Keratinocyte (primary cell): ENCODE measurements at regions not wholly inside any gene's neighbourhood (a gene's known extent, or its start where the extent isn't known, plus 50 kb on each side); places are given as distances from the start of the nearest gene placed in this dataset.

Source experiments
- CTCF ChIP-seq, 3 experiments: IDR thresholded peaks in 1 of 3; conservative IDR thresholded peaks in 1 of 3; optimal IDR thresholded peaks in 1 of 3; 2 replicates in 2 of 3; 3 replicates in 1 of 3; pipeline versions ENCODE3 to v1.5.1; 2011; ENCODE audit warnings: low read length in 3 of 3, mild to moderate bottlenecking in 3 of 3, moderate library complexity in 2 of 3, control low read depth in 1 of 3, inconsistent platforms in 1 of 3; ENCODE audit not compliant: insufficient read depth in 2 of 3; ENCODE audit errors: extremely low read depth in 1 of 3
- EZH2 ChIP-seq: IDR thresholded peaks from one replicate; pipeline ENCODE4 v1.6.1; 2012; ENCODE audit warnings: inconsistent platforms, mild to moderate bottlenecking, low read length, moderate library complexity

- TF ChIP-seq CTCF (optimal IDR thresholded peaks at IDR 0.05 in 1 of 3, IDR thresholded peaks at IDR 0.05 in 1 of 3, conservative IDR thresholded peaks at IDR 0.05 in 1 of 3; ENCODE audit: extremely low read depth in 1 of 3, insufficient read depth in 2 of 3, low read length in 3 of 3) (no peak), EZH2 (no peak)
Observed at GRCh38 chr5:101084353-101084752, 181.3 kb upstream of the ST8SIA4 start.
